ENCODE measurements at regions not wholly inside any gene's neighbourhood (a gene's known extent, or its start where the extent isn't known, plus 50 kb on each side); places are given as distances from the start of the nearest gene placed in this dataset.
"Not testable (repeated sequence)": the region's sequence is repeated elsewhere in the genome, so short reads cannot be mapped to it uniquely, and the experiment has no call there.

DNA sequence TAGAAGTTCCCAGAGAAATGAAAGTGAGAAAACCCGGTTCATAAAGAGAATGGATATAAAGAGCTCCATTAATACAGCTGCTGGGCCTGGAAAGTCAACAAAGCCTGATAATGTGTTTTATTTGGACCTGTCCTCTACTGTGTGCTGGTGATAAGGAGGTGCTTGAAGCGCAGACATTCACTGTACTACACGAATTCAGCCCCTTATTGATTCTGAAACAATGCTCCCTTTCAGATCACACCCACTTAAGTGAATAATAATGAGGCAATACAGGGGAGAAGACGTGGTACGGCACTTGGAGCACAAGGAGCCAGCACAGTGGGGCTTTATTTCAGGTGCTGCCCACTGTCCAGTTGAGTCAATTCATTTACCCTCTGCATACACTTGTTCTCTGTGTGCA lies 260.8 kb downstream of the FGFR2 start:
- no peak for DNase-seq

GRCh38 chr10:121338206-121338980 lies 259.9 kb downstream of the FGFR2 start:
- DNase-seq, result no peak

- no peak for DNase-seq
Measured at GRCh38 chr10:121339114-121339513, 259.1 kb downstream of the FGFR2 start.

GRCh38 chr10:121340271-121340831 lies 257.9 kb downstream of the FGFR2 start:
- no peak for DNase-seq

- no peak for DNase-seq
Measured at GRCh38 chr10:121351540-121351939, 246.7 kb downstream of the FGFR2 start.

DNA sequence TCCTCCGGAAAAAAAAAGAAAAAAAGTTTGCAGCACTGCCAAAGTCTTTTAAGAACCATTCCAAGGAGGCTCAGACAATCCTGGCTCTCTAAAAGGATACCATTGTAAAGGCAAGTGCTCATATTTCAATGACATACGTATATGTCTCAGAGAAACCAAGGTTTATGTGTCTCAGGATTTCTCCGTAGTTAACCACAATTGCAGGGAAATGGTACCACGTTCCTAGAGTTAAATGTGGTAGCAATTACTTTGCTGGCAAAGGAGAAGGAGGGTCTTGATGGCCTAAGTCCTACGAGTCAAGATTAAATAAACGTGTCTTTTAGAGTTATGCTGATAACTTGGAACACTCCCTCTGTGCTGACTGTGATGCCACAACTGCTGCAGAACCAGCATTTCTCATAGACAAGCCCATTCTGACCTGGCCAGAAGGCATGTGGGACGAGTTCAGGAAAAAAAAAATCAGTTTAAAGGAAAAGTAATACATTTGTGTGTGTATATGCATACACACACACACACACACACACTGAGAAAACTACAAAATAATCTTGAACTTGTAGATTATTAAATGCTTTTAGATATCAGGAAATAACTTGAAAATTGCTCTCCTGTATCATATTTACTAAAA lies 245.9 kb downstream of the FGFR2 start:
- DNase-seq, result no peak

DNA sequence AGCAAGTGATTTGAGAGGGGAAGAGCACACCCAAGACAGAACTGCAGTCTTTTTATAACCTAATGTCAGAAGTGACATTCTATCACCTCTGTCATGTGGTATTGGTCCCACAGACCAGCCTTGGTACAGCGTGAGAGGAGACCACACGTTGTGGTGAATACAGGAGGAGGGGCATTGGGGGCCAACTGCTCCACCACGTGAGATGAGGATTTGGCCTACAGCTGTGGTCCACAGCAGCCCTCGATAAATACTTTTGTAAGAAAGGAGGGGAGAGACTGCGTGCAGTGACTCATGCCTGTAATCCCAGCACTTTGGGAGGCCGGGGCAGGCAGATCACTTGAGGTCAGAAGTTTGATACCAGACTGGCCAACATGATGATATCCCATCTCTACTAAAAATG lies 243.1 kb downstream of the FGFR2 start:
- DNase-seq, result no peak

DNA sequence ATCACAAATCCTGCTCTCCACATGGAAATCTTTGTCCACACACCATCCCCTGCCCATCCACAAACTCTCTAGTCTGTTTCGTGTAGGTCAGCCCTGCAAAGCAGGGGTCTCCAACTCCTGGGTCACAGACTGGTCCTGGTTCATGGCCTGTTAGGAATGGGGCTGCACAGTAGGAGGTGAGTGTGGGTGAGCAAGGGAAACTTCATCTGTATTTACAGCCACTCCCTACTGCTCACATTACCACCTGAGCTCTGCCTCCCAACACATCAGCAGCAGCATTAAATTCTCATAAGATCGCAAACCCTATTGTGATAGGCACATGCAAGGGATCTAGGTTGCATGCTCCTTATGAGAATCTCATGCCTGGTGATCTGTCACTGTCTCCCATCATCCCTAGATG lies 242.1 kb downstream of the FGFR2 start:
- no peak for DNase-seq

GRCh38 chr10:121357401-121357800 lies 240.8 kb downstream of the FGFR2 start:
- DNase-seq, result no peak

- DNase-seq, result no peak
Measured at GRCh38 chr10:121362026-121362425, 236.2 kb downstream of the FGFR2 start.

DNA sequence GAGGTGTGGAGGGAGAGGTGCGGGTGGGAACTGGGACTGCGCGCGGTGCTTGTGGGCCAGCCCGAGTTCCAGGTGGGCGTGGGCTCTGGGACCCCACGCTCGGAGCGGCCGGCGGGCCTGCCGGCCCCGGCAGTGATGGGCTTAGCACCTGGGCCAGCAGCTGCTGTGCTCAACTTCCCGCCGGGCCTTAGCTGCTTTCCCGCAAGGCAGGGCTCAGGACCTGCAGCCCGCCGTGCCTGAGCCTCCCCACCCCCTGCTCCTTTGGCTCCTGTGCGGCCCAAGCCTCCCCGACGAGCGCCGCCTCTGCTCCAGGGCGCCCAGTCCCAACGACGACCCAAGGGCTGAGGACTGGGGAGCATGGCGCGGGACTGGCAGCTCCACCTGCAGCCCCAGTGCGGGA lies 232.7 kb downstream of the FGFR2 start:
- DNase-seq, result no peak

GRCh38 chr10:121368347-121369025 lies 229.8 kb downstream of the FGFR2 start:
- no peak for DNase-seq

DNA sequence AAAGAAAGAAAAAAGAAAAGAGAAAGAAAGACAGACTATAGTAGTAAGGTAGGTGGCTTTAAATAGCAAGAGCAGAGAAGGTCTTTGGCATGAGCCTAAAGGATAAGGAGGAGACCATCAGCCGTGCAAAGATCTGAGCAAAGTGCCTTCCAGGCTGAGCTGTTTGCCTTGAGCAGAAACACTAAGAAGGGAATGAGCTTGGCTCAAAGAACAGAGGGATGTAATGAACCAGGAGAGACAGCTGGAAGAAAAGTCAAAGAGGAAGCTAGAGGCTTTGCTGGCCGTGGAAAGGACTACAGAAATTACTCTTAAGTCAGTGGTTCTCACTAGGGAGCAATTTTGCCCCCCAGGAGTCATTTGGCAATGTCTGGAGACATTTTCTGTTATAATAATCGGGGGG lies 228.6 kb downstream of the FGFR2 start:
- DNase-seq, result no peak

DNA sequence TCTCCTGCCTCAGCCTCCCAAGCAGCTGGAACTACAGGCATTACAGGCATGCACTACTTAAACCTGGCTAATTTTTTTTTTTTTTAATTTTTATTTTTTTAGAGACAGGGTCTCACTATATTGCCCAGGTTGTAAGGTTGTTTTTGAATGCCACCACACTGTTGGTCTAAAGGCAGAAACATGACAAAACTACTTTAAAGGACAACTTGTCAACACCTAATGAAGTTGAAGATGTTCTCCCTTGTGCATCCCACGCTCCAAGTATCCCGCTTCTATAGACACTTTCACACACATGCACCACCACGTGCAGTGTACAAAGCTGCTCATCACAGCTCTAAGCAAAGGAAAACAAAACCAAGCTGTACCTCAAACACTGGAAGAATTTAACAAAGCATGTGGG lies 226.4 kb downstream of the FGFR2 start:
- DNase-seq, result no peak

DNA sequence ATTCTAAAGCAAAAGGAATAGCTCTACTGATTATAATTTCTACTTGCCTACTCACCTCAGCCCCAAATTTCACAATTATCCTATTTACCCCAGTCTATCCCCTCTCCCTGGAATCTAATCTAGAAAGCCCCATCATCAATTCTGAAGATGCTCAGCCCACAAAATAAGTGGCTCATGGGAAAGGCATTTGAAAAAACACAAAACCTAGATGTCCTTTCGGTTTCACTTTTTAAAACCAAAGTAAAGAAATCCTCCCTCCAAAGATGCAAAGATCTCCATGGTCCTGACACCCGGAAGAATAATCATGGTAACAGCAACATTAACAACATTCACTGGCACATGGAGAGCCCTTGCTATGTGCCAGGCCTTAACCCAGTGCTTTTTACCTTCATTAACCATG lies 224.8 kb downstream of the FGFR2 start:
- no peak for DNase-seq

- DNase-seq, result no peak
Measured at GRCh38 chr10:121374121-121374520, 224.1 kb downstream of the FGFR2 start.

- DNase-seq, result no peak
Measured at GRCh38 chr10:121375172-121375571, 223.1 kb downstream of the FGFR2 start.

GRCh38 chr10:121378251-121378801 lies 219.9 kb downstream of the FGFR2 start:
- no peak for DNase-seq

DNA sequence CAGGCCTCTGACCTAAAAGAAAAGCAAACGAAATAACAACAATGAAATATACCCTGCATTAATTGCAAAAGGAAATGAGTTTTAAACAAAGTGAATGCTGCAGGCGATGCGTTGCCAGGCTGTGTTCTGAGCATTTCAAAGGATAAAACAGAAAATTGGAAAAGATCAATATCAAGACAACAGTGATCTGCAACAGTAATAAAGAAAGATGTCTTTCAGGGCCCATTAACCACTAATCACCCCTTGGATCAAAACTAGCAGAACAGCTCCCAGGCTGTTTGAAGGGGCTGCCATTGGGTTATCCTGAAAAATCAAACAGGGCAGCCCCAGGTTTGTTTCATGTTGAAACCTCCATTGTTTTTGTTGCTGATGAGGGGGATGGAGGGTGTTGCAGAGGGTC lies 219.2 kb downstream of the FGFR2 start:
- no peak for DNase-seq

GRCh38 chr10:121380211-121380610 lies 218.0 kb downstream of the FGFR2 start:
- no peak for DNase-seq

GRCh38 chr10:121382029-121382520 lies 216.2 kb downstream of the FGFR2 start:
- not testable (repeated sequence) for DNase-seq

GRCh38 chr10:121385136-121385535 lies 213.1 kb downstream of the FGFR2 start:
- DNase-seq, result no peak

GRCh38 chr10:121392657-121393056 lies 205.6 kb downstream of the FGFR2 start:
- DNase-seq, result no peak
